ENCODE measurements at regions not wholly inside any gene's neighbourhood (a gene's known extent, or its start where the extent isn't known, plus 50 kb on each side); places are given as distances from the start of the nearest gene placed in this dataset.
A peak's percentile ranks its signal among the peaks of the same experiment; 100 is the strongest.

DNA sequence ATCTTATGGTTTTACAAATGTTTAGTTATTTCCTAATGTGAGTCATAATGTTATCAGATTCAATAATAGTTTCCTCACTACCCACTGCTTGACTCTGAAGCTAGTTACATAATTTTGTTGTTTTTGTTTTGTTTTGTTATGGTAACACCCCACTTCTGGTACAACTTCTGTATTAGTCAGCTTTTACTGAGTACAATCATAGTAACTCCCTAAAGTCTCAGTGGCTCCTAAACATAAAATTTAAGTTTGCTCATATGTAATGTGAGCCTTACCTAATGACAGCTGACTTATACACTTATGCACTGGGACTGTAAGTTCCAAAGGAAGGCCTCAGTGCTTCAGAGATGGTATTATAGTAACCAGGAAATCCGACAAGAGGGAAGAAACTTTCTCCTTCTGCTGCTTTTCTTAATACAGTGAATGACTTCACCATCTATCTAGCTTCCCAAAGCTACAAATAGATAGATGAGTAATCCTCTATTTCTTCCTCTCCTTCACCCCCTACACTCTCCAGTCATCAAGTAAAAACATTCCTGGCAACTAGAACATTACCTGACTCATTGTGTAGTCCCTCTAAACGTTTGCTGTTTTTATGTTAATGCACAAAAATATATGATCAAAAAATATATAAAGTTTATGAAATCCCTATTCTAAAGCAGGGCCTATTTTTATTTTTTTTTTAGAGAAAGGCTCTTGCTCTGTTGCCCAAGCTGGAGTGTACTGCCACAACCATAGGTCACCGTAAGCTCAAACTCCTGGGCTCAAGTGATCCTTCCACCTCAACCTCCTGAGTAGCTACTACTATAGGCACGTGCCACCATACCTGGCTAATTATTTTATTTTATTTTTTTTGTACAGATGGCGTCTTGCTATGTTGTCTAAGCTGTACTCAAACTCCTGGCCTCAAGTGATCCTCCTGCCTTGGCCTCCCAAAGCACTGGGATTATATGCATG lies 563.0 kb downstream of the SOX6 start:
- H3K4me3 ChIP-seq (ENCODE audit: low read length): no peak overlapping the region
- peak; percentile 77 for DNase-seq (ENCODE audit: low read depth)
- TF ChIP-seq, protein P1, sequence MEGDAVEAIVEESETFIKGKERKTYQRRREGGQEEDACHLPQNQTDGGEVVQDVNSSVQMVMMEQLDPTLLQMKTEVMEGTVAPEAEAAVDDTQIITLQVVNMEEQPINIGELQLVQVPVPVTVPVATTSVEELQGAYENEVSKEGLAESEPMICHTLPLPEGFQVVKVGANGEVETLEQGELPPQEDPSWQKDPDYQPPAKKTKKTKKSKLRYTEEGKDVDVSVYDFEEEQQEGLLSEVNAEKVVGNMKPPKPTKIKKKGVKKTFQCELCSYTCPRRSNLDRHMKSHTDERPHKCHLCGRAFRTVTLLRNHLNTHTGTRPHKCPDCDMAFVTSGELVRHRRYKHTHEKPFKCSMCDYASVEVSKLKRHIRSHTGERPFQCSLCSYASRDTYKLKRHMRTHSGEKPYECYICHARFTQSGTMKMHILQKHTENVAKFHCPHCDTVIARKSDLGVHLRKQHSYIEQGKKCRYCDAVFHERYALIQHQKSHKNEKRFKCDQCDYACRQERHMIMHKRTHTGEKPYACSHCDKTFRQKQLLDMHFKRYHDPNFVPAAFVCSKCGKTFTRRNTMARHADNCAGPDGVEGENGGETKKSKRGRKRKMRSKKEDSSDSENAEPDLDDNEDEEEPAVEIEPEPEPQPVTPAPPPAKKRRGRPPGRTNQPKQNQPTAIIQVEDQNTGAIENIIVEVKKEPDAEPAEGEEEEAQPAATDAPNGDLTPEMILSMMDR (IDR thresholded peaks at IDR 0.05; ENCODE audit: insufficient read depth, low read depth, low read length, missing control alignments): no peak

- H3K4me3 ChIP-seq (ENCODE audit: low read length): no peak overlapping the region
- TF ChIP-seq, protein P1 (IDR thresholded peaks at IDR 0.05; ENCODE audit: insufficient read depth, low read depth, low read length, missing control alignments): no peak
- no peak for DNase-seq (ENCODE audit: low read depth)
These were observed 561.8 kb downstream of the SOX6 start for GRCh38 chr11:15794361-15795150.

- DNase-seq (ENCODE audit: low read depth): no peak
- TF ChIP-seq, protein P1 (IDR thresholded peaks at IDR 0.05; ENCODE audit: insufficient read depth, low read depth, low read length, missing control alignments): no peak
- H3K4me3 ChIP-seq (ENCODE audit: low read length): no peak overlapping the region
These were observed 561.0 kb downstream of the SOX6 start for GRCh38 chr11:15795378-15795777.

- TF ChIP-seq, protein P1 (IDR thresholded peaks at IDR 0.05; ENCODE audit: insufficient read depth, low read depth, low read length, missing control alignments): no peak
- no peak overlapping the region for H3K4me3 ChIP-seq (ENCODE audit: low read length)
- peak; percentile 84 for DNase-seq (ENCODE audit: low read depth)
These were observed 556.1 kb downstream of the SOX6 start for GRCh38 chr11:15800111-15800800.

DNA sequence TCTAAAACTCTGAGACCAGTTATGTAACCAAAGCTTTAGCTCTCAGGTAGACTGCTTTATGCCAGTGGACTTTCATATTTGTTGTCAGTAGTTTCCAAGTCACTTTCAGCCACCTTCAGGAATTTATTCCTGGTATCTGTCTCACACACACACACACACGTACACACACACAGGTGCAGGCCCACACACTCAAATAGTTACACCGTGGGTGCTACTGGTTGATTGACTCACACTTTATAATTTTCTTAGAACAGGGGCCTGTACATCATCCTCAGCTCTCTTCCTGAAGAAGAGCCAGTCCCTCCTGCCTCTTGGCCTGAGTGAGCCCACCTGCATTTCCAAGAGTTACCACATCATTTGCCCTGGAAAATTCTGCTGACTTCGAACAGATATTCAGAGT lies 555.2 kb downstream of the SOX6 start:
- TF ChIP-seq, protein P1 (IDR thresholded peaks at IDR 0.05; ENCODE audit: insufficient read depth, low read depth, low read length, missing control alignments): no peak
- no peak for DNase-seq (ENCODE audit: low read depth)
- H3K4me3 ChIP-seq (ENCODE audit: low read length): no peak overlapping the region

- TF ChIP-seq, protein P1 (IDR thresholded peaks at IDR 0.05; ENCODE audit: insufficient read depth, low read depth, low read length, missing control alignments): no peak
- no peak for DNase-seq (ENCODE audit: low read depth)
- H3K4me3 ChIP-seq (ENCODE audit: low read length): no peak overlapping the region
These were observed 554.7 kb downstream of the SOX6 start for GRCh38 chr11:15801616-15802015.

All from epithelial cell of esophagus (primary cell).